ENCODE measurements at regions not wholly inside any gene's neighbourhood (a gene's known extent, or its start where the extent isn't known, plus 50 kb on each side); places are given as distances from the start of the nearest gene placed in this dataset.

DNA sequence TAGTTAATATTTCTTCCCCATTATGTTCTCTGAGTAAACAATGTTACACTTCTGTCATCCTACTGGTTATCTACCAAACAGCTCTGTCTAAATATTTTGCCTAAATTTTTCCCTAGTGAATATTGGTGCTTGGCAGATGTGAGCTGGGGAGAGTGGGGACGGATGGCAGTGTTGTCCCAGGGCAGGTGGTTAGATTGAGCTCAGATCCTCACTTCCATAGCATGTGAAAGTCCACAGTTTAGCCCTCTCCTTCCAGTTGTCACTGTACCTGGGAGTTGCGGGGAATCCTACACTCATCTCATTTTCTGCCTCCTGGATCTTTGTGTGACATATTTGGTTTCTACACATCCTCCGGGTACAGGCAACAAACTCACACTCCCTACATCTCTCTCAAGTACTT, 484.9 kb downstream of the EPM2A start:
- Mint-ChIP-seq H3K4me1 (no peaks in the 10 kb centered on the region), H3K4me3 (no peak overlapping the region), H3K36me3 (ENCODE audit: low read depth) (no peaks in the 10 kb centered on the region), H3K27me3 (peaks cover 2% of the 10 kb centered on the region), H3K9me3 (peaks cover 2% of the 10 kb centered on the region), H3K27ac (no peak overlapping the region)
- TF ChIP-seq CTCF (IDR thresholded peaks at IDR 0.05), result no peak
- POLR2A ChIA-PET, result no interaction called here
- CTCF ChIA-PET, result no interaction called here
- ATAC-seq (ENCODE audit: low read depth) (no peak), DNase-seq (no peak)
- intact Hi-C loops (cut with micrococcal nuclease), result no loop called here

- no peak for DNase-seq
- POLR2A ChIA-PET, result no interaction called here
- no peak for ATAC-seq (ENCODE audit: low read depth)
- H3K27ac Mint-ChIP-seq, result no peak overlapping the region
- no peaks in the 10 kb centered on the region for H3K4me1 Mint-ChIP-seq
- H3K27me3 Mint-ChIP-seq, result peaks cover 2% of the 10 kb centered on the region
- no peak overlapping the region for H3K4me3 Mint-ChIP-seq
- H3K9me3 Mint-ChIP-seq, result peaks cover 2% of the 10 kb centered on the region
- no peaks in the 10 kb centered on the region for H3K36me3 Mint-ChIP-seq (ENCODE audit: low read depth)
- no peak for TF ChIP-seq CTCF (IDR thresholded peaks at IDR 0.05)
- CTCF ChIA-PET, result no interaction called here
- intact Hi-C loops (cut with micrococcal nuclease), result no loop called here
Observed at GRCh38 chr6:145252737-145253136, 482.6 kb downstream of the EPM2A start.

GRCh38 chr6:145254649-145255401, 480.5 kb downstream of the EPM2A start:
- intact Hi-C loops (cut with micrococcal nuclease), result no loop called here
- Mint-ChIP-seq H3K27me3 (no peaks in the 10 kb centered on the region), H3K36me3 (ENCODE audit: low read depth) (no peaks in the 10 kb centered on the region), H3K4me1 (no peaks in the 10 kb centered on the region), H3K27ac (no peak overlapping the region), H3K4me3 (no peak overlapping the region), H3K9me3 (no peaks in the 10 kb centered on the region)
- no peak for ATAC-seq (ENCODE audit: low read depth)
- no peak for DNase-seq
- POLR2A ChIA-PET, result no interaction called here
- TF ChIP-seq CTCF (IDR thresholded peaks at IDR 0.05), result no peak
- CTCF ChIA-PET, result no interaction called here

DNA sequence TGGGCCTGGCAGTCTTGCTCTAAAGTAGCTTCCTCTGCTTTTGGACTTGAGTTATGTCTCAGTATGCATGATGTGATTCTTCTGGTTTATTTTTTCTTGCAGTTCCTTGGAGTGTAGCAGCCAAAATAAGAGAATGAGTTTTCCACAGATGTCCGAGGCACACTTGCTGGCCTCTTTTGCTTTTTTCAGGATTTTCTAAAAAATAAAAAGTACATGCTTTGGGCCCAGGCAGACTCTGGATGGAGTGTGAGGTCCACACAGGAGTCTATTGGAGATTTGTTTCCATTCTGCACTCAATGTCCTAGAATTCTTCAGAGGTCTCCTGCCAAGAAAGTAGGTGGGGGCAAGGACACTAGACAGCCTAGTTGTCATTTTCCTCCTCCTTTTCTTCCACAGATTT, 477.6 kb downstream of the EPM2A start:
- ATAC-seq (ENCODE audit: low read depth) (no peak), DNase-seq (no peak)
- no peak overlapping the region for H3K27ac Mint-ChIP-seq
- H3K36me3 Mint-ChIP-seq (ENCODE audit: low read depth), result no peaks in the 10 kb centered on the region
- no peaks in the 10 kb centered on the region for H3K27me3 Mint-ChIP-seq
- ChIA-PET POLR2A (no interaction called here), CTCF (no interaction called here)
- no peak overlapping the region for H3K4me3 Mint-ChIP-seq
- H3K9me3 Mint-ChIP-seq, result no peaks in the 10 kb centered on the region
- TF ChIP-seq CTCF (IDR thresholded peaks at IDR 0.05), result no peak
- no peaks in the 10 kb centered on the region for H3K4me1 Mint-ChIP-seq
- intact Hi-C loops (cut with micrococcal nuclease), result no loop called here

DNA sequence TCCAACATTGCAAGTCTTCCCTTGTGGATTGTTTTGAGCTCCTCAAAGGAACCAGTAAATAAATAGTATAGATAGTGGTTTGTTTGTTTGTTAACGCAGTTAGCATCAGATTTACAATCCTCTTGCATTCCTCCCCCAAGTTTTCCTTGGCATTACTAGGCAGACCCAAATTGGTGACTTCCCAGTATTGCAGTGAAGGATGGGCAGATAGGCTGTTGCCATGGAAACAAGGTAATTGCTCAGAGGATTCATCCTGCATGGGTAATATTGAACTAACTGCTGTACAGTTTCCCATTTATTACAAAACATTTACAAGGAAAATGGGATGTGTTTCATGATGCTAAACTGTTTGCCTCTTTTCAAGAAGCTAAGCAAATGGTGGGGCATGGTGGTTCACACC, 477.2 kb downstream of the EPM2A start:
- Mint-ChIP-seq H3K27ac (no peak overlapping the region), H3K9me3 (no peaks in the 10 kb centered on the region), H3K27me3 (no peaks in the 10 kb centered on the region), H3K4me3 (no peak overlapping the region), H3K4me1 (no peaks in the 10 kb centered on the region), H3K36me3 (ENCODE audit: low read depth) (no peaks in the 10 kb centered on the region)
- ATAC-seq (ENCODE audit: low read depth), result no peak
- POLR2A ChIA-PET, result no interaction called here
- CTCF ChIA-PET, result no interaction called here
- DNase-seq, result no peak
- TF ChIP-seq CTCF (IDR thresholded peaks at IDR 0.05), result no peak
- intact Hi-C loops (cut with micrococcal nuclease), result no loop called here
